NCI-H446 (cell line): ENCODE measurements at regions not wholly inside any gene's neighbourhood (a gene's known extent, or its start where the extent isn't known, plus 50 kb on each side); places are given as distances from the start of the nearest gene placed in this dataset.
"Not testable (repeated sequence)": the region's sequence is repeated elsewhere in the genome, so short reads cannot be mapped to it uniquely, and the experiment has no call there.

Experiments used
- DNase-seq, 2 experiments: peaks; one replicate each; lab custom pipeline; 2025; lab: John Stamatoyannopoulos, UW

- no peak for DNase-seq
These were observed 82.7 kb upstream of the SLC66A3 start for GRCh38 chr2:11072550-11072949.

DNA sequence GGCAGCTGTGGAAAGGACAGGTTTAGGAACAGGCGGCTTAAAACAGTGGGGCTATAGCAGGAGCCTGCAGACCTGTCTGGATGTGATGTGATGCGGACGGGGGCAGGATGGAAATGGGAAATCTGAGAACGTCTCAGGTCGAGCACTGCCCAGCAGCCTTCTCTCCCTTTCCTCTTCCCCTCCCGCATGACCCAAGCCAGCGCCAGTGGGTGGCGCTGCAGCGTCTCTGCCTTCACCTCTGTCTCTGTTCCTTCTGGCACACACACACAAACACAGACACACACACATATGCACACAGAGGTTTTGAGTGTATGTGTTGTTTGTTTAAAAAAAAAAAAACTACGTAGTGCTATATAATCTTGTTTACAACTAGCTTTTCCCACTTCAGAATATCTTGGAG lies 82.0 kb upstream of the SLC66A3 start:
- DNase-seq: no peak

DNA sequence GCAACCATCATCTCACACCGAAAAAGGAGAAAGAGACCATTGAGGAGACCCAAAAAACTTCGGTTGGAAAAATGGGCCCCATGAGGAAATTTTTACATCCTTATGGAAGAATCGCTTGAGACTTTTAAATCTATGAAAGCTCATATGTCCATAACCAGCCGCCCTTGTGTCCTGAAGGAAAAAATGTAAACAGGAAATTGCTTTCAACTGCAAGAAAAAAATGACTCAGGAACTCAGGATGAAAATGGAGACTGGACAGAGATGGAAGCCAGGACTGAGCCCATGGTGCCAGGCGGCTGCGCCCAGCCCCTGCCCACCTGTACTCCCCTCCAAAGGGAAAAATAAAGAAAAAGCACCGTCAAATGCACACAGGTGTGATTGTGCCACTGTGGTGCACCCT lies 81.5 kb upstream of the SLC66A3 start:
- DNase-seq: no peak

DNA sequence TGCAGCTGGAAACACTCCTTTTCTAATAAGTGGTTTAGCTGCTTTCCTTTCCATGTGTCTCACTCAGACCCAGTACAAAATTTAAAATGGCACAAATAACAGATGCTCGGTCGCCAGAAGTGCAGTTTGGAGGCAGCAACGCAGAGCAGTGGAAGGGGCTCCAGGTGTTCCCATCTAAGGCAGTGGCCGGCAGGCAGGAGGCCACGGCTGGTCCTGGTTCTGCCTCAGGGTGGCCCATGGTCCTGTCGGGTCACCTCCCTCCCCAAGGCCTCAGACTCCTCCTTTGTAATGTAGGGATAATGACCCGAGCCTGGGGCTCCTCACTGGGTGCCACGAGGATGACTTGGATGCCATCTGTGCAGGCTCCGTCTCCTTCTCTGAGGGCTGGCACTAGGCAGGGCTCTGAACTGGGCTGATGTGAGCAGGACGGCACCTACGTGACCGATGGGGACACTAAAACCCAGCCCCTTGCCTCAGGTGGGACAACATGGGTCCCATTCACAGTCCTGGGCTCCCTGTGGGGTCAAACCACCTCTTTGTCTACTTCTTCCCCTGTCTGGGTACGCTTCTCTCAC lies 80.9 kb upstream of the SLC66A3 start:
- DNase-seq: no peak

- DNase-seq: no peak
These were observed 80.0 kb upstream of the SLC66A3 start for GRCh38 chr2:11075221-11075620.

DNA sequence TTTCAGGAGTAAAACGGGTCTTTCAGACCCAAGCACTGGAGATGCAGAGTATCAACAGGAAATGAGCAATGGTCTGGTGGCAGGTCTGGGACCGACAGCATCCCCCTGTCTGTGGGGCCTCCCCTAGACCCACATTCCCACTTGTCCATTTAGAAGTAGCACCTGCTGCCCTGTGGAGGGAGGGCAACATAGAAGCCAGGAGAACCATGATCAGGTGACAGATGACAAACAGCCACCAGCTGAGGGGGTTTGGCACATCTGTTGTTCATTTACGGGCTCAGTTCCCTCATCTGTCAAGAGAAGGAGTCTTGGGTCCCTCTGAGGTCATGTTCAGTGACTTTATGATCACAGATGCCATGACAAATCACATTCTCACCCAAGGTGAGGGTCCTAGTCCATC lies 77.9 kb upstream of the SLC66A3 start:
- DNase-seq: no peak

DNA sequence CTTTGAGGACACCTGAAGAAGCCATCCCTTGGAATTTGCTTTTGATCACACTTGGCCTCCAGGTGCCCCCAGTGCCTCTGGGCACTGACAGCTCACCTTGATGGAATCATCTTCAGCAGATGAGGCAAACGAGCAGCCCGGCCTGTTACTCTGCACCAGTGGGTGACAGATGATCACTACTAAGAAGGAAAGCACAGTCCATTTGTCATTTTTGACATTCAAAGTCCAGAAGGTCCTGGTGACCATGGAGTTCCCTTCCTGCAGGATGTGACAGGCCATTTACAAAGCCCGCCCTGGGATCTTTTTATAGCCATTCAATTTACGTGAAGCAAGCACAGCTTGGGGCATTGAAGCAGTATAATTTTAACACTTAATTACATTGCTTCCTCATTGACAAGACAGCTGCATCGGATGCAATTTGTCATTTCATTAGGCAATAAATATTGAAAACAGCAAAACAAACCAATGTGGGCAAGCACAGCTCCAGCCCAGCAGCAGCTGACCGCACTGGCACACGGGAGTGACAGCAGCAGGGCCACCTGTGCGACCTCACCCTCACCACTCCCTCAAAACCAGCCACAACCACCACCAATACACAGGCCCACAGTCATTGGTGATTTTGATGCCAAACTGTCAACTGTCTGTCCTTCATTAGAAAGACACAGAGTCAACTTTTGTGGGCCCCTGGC lies 76.0 kb upstream of the SLC66A3 start:
- DNase-seq: no peak

- no peak for DNase-seq
These were observed 74.8 kb upstream of the SLC66A3 start for GRCh38 chr2:11080253-11081115.

GRCh38 chr2:11082880-11083279 lies 72.4 kb upstream of the SLC66A3 start:
- no peak for DNase-seq

- not testable (repeated sequence) for DNase-seq
These were observed 66.4 kb upstream of the SLC66A3 start for GRCh38 chr2:11088821-11089220.

GRCh38 chr2:11090187-11090586 lies 65.1 kb upstream of the SLC66A3 start:
- no peak for DNase-seq

DNA sequence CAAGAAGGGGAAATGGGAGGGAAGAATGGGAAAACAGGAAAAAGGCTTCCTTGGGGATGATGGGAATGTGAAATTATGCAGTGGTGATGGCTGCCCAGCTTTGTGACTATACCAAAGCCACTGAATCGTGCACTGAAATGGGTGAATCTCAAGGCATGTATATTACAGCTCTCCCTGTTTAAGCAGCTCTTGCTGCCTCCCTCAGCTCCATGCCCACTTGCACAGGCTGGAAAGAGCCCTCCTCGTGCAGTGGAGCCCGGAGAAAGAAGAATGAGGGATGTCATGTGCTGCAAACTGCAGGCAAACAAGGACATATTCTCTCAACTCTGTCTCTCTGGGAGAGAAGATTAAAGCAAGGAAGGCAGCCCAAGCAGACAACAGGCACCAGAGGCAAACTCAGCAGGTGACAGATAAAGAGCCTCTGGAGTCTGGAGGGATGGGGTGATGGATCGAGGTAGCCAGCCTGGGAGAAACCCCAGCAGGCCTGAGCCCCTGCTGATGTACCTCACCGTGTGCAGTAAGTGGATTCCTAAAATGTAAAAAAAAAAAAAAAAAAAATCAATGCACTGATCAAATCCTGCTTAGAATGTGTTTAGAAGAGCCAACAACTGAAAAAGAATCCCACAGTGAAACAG lies 62.4 kb upstream of the SLC66A3 start:
- no peak for DNase-seq

GRCh38 chr2:11093467-11093866 lies 61.8 kb upstream of the SLC66A3 start:
- no peak for DNase-seq

GRCh38 chr2:11094021-11094810 lies 61.1 kb upstream of the SLC66A3 start:
- no peak for DNase-seq

GRCh38 chr2:11096591-11096990 lies 58.7 kb upstream of the SLC66A3 start:
- DNase-seq: no peak

GRCh38 chr2:11097038-11097720 lies 58.1 kb upstream of the SLC66A3 start:
- no peak for DNase-seq

GRCh38 chr2:11097854-11098387 lies 57.3 kb upstream of the SLC66A3 start:
- no peak for DNase-seq

DNA sequence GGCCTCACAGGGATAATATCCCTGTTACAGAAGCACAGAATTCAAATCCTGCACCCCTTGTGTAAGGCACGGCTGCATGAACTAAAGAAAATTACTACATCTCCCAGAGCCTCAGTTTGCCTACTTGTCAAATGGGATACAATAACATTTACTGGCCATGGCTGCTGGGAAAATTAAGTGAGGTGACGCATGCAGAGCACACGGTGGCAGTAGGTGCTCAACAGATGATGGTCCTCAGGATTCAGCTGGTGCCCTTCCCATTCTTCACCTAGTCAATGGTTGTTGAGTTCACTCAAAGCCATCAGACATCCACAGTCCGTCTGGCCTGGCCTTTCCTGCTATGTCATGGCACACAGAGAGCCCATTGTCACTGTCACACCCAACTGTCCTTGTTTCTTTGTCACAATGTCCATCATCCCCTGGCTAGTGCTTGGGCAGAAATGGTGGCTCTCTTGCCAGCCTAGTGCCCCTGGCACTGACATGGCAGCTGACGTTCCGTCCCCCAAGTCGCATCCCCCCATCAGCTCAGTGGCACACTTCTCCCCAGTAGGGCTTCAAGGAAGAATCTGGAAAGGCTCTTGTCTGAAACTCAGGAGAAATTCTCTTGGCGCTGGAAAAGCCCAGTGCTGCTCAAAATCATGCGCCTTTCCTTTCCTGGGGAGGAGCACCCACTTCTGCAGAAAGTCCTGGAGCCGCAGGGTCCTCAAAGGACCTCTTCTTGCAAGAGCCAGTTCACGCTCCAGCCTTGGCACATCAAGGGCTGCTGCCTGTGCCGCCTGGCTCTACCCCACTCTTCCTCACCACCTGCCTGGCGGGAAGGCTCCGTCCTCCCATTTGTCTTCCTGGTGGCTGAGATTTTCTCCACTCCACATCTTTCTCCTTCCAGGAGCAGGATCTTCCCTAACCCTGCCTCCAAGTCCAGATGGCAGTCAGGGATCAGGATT lies 55.9 kb upstream of the SLC66A3 start:
- DNase-seq: no peak

DNA sequence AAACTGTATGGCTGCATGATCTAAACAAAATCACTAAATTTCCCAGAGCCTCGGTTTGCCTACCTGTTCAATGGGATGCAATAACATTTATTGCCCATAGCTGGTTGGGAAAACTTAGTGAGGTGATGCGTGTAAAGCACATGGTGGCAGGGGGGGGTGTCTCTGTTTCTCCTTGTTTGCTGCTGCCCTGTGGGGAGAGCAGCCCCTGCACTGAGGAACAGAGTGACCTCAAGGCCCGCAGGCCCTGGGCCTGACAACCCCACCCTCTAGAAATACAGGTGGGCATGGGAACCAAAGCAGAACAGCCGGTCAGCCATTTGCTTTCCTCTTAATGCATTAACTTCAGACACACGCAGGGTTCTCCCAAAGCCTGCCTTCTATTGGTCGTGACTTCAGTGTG lies 55.1 kb upstream of the SLC66A3 start:
- DNase-seq: no peak

DNA sequence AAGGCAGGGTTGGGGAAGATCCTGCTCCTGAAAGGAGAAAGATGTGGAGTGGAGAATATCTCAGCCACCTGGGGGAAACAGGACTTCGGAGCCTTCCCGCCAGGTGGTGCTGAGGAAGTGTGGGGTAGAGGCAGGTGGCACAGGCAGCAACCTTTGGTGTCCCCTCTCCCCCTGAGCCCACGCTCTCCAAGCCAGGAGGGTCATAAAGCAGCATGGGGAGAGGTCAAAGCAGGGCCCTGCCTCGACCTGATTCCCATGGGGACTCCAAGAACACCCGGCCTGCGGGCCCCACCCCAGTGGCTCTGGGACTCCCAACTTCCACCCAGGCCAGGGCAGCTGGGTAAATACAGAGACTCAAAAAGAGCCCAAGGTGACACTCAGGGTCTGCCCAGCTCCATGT lies 54.3 kb upstream of the SLC66A3 start:
- DNase-seq: no peak
